M059J (cell line): ENCODE measurements at regions not wholly inside any gene's neighbourhood (a gene's known extent, or its start where the extent isn't known, plus 50 kb on each side); places are given as distances from the start of the nearest gene placed in this dataset.
A peak's percentile ranks its signal among the peaks of the same experiment; 100 is the strongest.

Source experiments
- DNase-seq: peaks from one replicate; pipeline ENCODE4 v3.0.0-alpha.2; 2012; ENCODE audit warnings: low read depth

DNA sequence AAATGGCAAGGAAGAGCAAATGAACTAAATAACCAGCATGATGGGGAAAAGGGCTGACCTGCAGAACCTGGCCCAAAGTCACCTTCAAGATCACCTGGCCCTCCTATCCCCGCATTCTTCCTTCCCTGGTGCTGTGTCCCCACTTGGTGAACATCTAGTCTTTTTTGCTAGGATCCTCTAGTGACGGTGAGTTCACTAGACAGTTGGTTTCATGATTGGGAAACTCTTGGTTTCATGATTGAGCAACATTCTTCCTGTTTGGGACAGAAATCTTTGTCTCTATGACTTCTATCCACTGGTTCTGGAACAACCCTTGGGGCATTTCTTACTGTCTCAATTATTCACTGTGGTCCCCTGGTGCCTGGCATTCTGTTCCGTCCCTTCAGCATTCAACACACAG lies 50.2 kb upstream of the DAB2IP start:
- DNase-seq: peak; percentile 52
